RKO (cell line): ENCODE measurements at regions not wholly inside any gene's neighbourhood (a gene's known extent, or its start where the extent isn't known, plus 50 kb on each side); places are given as distances from the start of the nearest gene placed in this dataset.

Source experiments
- DNase-seq: peaks from one replicate; pipeline ENCODE4 v3.0.0-alpha.2; 2016; ENCODE audit warnings: low spot score

- no peak for DNase-seq
Observed at GRCh38 chr2:196442211-196442610, 197.3 kb upstream of the CCDC150 start.

- no peak for DNase-seq
Observed at GRCh38 chr2:196444442-196444841, 195.1 kb upstream of the CCDC150 start.

- no peak for DNase-seq
Observed at GRCh38 chr2:196445991-196446390, 193.5 kb upstream of the CCDC150 start.

GRCh38 chr2:196448407-196449079 lies 191.0 kb upstream of the CCDC150 start:
- DNase-seq = no peak

GRCh38 chr2:196449083-196449482 lies 190.4 kb upstream of the CCDC150 start:
- no peak for DNase-seq

- DNase-seq = no peak
Observed at GRCh38 chr2:196452758-196453157, 186.8 kb upstream of the CCDC150 start.

- DNase-seq = peak; percentile 48
Observed at GRCh38 chr2:196453613-196454047, 185.9 kb upstream of the CCDC150 start.

GRCh38 chr2:196454492-196454891 lies 185.0 kb upstream of the CCDC150 start:
- DNase-seq = no peak

- DNase-seq = no peak
Observed at GRCh38 chr2:196459539-196459938, 180.0 kb upstream of the CCDC150 start.

- no peak for DNase-seq
Observed at GRCh38 chr2:196463706-196464105, 175.8 kb upstream of the CCDC150 start.

GRCh38 chr2:196464311-196464710 lies 175.2 kb upstream of the CCDC150 start:
- no peak for DNase-seq

- no peak for DNase-seq
Observed at GRCh38 chr2:196466581-196466980, 172.9 kb upstream of the CCDC150 start.

- DNase-seq = no peak
Observed at GRCh38 chr2:196468394-196468793, 171.1 kb upstream of the CCDC150 start.

- no peak for DNase-seq
Observed at GRCh38 chr2:196473617-196474016, 165.9 kb upstream of the CCDC150 start.

- no peak for DNase-seq
Observed at GRCh38 chr2:196475611-196476010, 163.9 kb upstream of the CCDC150 start.

- no peak for DNase-seq
Observed at GRCh38 chr2:196478588-196478987, 160.9 kb upstream of the CCDC150 start.

- peak; percentile 11 for DNase-seq
Observed at GRCh38 chr2:196479350-196479749, 160.2 kb upstream of the CCDC150 start.

- no peak for DNase-seq
Observed at GRCh38 chr2:196480653-196481323, 158.7 kb upstream of the CCDC150 start.

GRCh38 chr2:196481324-196481697 lies 158.2 kb upstream of the CCDC150 start:
- no peak for DNase-seq

- DNase-seq = peak; percentile 69
Observed at GRCh38 chr2:196482119-196483065, 157.1 kb upstream of the CCDC150 start.

GRCh38 chr2:196486146-196486545 lies 153.4 kb upstream of the CCDC150 start:
- DNase-seq = no peak

GRCh38 chr2:196487417-196487816 lies 152.1 kb upstream of the CCDC150 start:
- no peak for DNase-seq

GRCh38 chr2:196489371-196489770 lies 150.1 kb upstream of the CCDC150 start:
- no peak for DNase-seq
